Progenitor cell of endocrine pancreas (in vitro differentiated cells): ENCODE measurements at regions not wholly inside any gene's neighbourhood (a gene's known extent, or its start where the extent isn't known, plus 50 kb on each side); places are given as distances from the start of the nearest gene placed in this dataset.

Experiments used
- DNase-seq: peaks from one replicate; pipeline ENCODE4 v3.0.0; 2021; ENCODE audit warnings: low spot score; ENCODE audit not compliant: unreplicated experiment
- H3K27ac Mint-ChIP-seq: 2 replicates; pipeline ENCODE4 v1.8.0; 2021; ENCODE audit warnings: mild to moderate bottlenecking, moderate library complexity, mixed read lengths
- H3K27me3 Mint-ChIP-seq: 2 replicates; pipeline ENCODE4 v1.8.0; 2021; ENCODE audit warnings: mixed read lengths
- H3K36me3 Mint-ChIP-seq: 2 replicates; pipeline ENCODE4 v1.8.0; 2022; ENCODE audit warnings: mixed read lengths; ENCODE audit not compliant: insufficient read depth
- H3K4me1 Mint-ChIP-seq: 2 replicates; pipeline ENCODE4 v1.8.0; 2021; ENCODE audit warnings: low read depth, mixed read lengths
- H3K4me3 Mint-ChIP-seq: 2 replicates; pipeline ENCODE4 v1.8.0; 2021; ENCODE audit warnings: low read depth, mild to moderate bottlenecking, moderate library complexity, mixed read lengths
- H3K9me3 Mint-ChIP-seq: 2 replicates; pipeline ENCODE4 v1.8.0; 2021; ENCODE audit warnings: low read depth, mixed read lengths
- TF ChIP-seq, protein P1 (sequence below): fragments of 200-600 bp; sonication (generic); IDR thresholded peaks from one replicate; pipeline ENCODE4 v1.5.0; 2021; ENCODE audit warnings: antibody characterized with exemption, mild to moderate bottlenecking; ENCODE audit not compliant: unreplicated experiment

DNA sequence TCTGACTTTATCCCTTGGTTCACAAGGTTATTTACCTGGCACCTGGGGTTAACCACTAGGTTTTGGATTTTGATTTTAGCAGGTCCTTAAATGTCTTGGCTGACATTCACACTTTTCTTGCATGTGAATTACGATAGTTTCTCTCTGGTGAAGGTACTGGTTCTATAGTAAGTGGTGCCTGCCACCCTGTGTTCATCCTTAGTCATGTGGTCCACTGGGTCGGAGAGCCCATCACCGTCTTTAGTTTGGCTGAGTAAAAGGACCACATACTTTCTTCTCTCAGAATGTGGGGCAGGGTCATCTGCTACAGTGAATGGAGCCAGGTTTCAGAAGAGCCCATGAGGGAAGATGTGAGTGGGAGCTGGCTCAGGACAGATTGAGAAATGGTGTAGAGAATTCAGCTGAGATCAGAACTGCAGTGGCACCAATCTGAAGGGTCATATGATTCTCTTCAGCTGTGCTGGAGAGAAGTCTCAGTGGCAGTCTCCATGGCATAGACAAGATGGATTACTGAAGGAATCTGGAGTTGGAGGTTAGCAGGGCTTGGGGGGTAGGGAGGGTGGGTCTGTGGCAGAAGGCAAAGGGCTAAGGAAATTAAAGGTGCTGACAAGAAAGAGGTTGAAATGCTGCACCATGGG is 310.4 kb downstream of the GPAT3 start:
- H3K9me3 Mint-ChIP-seq: no peaks in the 10 kb centered on the region
- no peak overlapping the region for H3K4me3 Mint-ChIP-seq
- no peaks in the 10 kb centered on the region for H3K36me3 Mint-ChIP-seq
- H3K4me1 Mint-ChIP-seq: no peaks in the 10 kb centered on the region
- no peak overlapping the region for H3K27ac Mint-ChIP-seq
- no peak for DNase-seq
- TF ChIP-seq, protein P1, sequence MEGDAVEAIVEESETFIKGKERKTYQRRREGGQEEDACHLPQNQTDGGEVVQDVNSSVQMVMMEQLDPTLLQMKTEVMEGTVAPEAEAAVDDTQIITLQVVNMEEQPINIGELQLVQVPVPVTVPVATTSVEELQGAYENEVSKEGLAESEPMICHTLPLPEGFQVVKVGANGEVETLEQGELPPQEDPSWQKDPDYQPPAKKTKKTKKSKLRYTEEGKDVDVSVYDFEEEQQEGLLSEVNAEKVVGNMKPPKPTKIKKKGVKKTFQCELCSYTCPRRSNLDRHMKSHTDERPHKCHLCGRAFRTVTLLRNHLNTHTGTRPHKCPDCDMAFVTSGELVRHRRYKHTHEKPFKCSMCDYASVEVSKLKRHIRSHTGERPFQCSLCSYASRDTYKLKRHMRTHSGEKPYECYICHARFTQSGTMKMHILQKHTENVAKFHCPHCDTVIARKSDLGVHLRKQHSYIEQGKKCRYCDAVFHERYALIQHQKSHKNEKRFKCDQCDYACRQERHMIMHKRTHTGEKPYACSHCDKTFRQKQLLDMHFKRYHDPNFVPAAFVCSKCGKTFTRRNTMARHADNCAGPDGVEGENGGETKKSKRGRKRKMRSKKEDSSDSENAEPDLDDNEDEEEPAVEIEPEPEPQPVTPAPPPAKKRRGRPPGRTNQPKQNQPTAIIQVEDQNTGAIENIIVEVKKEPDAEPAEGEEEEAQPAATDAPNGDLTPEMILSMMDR: no peak
- no peaks in the 10 kb centered on the region for H3K27me3 Mint-ChIP-seq

DNA sequence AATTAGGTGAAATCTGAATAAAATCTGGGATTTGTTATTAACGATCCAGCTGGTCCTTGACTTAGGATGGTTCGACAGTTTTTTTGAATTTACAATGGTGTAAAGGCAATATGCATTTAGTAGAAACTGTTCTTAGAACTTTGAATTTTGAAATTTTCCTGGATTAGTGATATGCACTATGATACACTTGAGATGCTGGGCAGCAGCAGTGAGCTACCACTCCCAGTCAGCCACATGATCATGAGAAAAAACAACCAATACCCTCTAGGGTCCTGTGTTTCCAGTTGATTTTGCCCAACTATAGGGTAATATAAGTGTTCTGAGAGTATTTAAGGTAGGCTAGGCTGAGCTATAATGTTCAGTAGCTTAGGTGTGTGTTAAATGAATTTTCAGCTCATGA is 303.7 kb downstream of the GPAT3 start:
- Mint-ChIP-seq H3K9me3 (no peaks in the 10 kb centered on the region), H3K27ac (no peak overlapping the region), H3K4me1 (no peaks in the 10 kb centered on the region), H3K36me3 (no peaks in the 10 kb centered on the region), H3K4me3 (no peak overlapping the region), H3K27me3 (no peaks in the 10 kb centered on the region)
- TF ChIP-seq, protein P1: no peak
- DNase-seq: no peak

DNA sequence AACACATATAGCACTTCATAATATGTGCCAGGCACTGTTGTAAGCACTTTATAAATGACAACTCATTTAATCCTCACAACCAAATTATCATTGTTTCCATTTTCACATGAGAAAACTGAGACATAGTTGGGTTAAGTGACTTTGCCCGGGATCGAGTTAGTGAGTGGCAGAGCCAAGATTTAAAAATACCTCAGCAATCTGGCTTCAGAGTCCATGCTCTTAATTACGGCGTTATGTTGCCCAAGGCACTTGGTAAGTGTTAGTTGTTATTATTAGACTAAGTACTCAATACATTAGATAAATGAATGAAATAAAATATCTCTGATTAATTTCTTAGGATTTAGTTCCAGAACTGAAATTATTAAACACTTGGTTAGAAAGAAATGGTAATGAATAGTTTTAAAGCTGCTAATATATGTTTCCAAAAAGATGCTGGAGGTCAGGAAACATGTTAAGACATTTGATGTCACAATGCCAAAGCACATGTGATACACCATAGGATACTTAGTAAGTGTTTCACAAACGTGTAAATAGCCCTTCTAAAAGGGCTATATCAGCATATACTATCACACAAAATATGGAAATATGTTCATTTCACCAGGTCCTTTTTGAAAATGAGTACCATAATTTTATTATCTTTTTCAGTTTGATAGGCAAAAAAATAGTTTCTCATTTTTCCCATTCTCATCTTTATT is 301.9 kb downstream of the GPAT3 start:
- no peak overlapping the region for H3K27ac Mint-ChIP-seq
- H3K4me1 Mint-ChIP-seq: no peaks in the 10 kb centered on the region
- H3K27me3 Mint-ChIP-seq: no peaks in the 10 kb centered on the region
- no peaks in the 10 kb centered on the region for H3K36me3 Mint-ChIP-seq
- H3K9me3 Mint-ChIP-seq: peaks cover 4% of the 10 kb centered on the region
- TF ChIP-seq, protein P1: no peak
- DNase-seq: no peak
- H3K4me3 Mint-ChIP-seq: no peak overlapping the region

DNA sequence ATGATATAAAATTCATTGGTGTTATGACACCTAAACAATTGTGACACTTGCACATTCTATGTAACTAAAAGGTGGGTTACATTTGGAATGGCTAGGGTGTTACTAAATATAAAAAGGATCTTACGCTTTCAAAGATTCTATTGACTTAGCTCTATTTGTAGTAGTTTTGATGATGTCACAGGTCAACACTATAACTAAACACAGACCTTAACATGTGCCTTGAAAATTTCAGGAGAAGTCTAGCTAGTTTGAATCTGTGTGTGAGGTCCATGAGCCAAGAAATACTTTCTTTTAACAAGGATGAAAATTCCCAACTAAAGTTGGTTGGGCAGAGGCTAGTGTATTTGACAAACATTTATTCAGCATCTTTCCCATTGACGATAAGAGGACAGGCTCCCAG is 298.0 kb downstream of the GPAT3 start:
- Mint-ChIP-seq H3K9me3 (peaks cover 4% of the 10 kb centered on the region), H3K4me3 (no peak overlapping the region)

DNA sequence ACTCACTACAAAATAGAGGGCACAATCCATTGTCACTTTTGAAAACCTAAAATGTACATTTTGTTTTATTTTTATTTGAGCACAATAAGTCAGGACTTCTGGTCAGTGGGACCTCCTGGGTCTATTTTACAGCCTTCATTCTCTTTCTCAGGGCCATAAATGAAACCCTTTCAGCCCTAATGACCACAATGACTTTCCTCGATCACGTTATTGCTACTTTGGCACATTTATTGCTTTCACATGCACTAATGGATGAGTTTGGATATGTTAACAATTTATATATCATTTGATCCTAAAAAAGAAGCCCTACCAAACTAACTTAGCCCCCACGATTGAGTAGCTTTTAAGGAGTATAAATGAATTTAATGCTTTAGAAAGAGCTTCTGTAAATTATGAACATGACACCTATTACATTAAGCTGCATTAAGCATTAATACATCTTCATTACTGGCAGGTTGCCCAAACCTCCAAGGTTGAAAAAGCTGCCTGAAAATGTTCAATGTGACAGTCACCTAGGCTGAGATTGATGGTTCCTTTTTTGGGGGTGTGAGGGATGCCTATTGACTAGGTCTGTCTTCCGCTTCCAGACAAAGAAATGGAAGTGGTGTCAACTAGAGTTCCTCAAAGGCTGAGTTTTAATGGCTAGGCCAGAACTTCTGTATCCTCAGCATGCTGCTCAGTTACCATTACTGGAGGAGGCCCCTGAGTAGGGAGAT is 296.4 kb downstream of the GPAT3 start:
- Mint-ChIP-seq H3K27ac (no peak overlapping the region), H3K9me3 (peaks cover 8% of the 10 kb centered on the region), H3K27me3 (no peaks in the 10 kb centered on the region), H3K36me3 (no peaks in the 10 kb centered on the region), H3K4me3 (no peak overlapping the region), H3K4me1 (peaks cover 20% of the 10 kb centered on the region)
- no peak for DNase-seq
- TF ChIP-seq, protein P1: no peak

More for the DNA sequence above, 298.0 kb downstream of the GPAT3 start:
- Mint-ChIP-seq H3K4me1 (peaks cover 15% of the 10 kb centered on the region), H3K36me3 (no peaks in the 10 kb centered on the region), H3K27ac (peak overlapping the region; percentile 39), H3K27me3 (no peaks in the 10 kb centered on the region)
- TF ChIP-seq, protein P1: no peak
- no peak for DNase-seq
